Smooth muscle cell (in vitro differentiated cells): ENCODE measurements at regions not wholly inside any gene's neighbourhood (a gene's known extent, or its start where the extent isn't known, plus 50 kb on each side); places are given as distances from the start of the nearest gene placed in this dataset.

ENCODE experiments used
- DNase-seq: peaks from one replicate; lab custom pipeline; 2025; ENCODE audit not compliant: unreplicated experiment; lab: John Stamatoyannopoulos, UW
- H2AFZ ChIP-seq: fragments of 200-600 bp; sonication (generic); 2 replicates; pipeline ENCODE4 v1.6.0; 2016; ENCODE audit warnings: antibody characterized with exemption, low read depth, mild to moderate bottlenecking
- H3F3A ChIP-seq: fragments of 200-600 bp; sonication (generic); 2 replicates; pipeline ENCODE4 v1.6.0; 2017; ENCODE audit warnings: antibody characterized with exemption, low read depth
- H3K27ac ChIP-seq: fragments of 200-600 bp; sonication (generic); 2 replicates; pipeline ENCODE4 v1.5.1; 2016; ENCODE audit warnings: low read depth, mild to moderate bottlenecking
- H3K27me3 ChIP-seq: fragments of 200-600 bp; sonication (generic); 2 replicates; pipeline ENCODE4 v1.6.1; 2016; ENCODE audit warnings: low read depth, mild to moderate bottlenecking
- H3K36me3 ChIP-seq: fragments of 200-600 bp; sonication (generic); 2 replicates; pipeline ENCODE4 v1.5.1; 2016; ENCODE audit warnings: low read depth
- H3K4me1 ChIP-seq: fragments of 200-600 bp; sonication (generic); 2 replicates; pipeline ENCODE4 v1.5.1; 2016; ENCODE audit warnings: low read depth
- H3K4me2 ChIP-seq: fragments of 200-600 bp; sonication (generic); 2 replicates; pipeline ENCODE4 v1.6.0; 2016; ENCODE audit warnings: mild to moderate bottlenecking
- H3K4me3 ChIP-seq: fragments of 200-600 bp; sonication (generic); 2 replicates; pipeline ENCODE4 v1.5.1; 2016; ENCODE audit warnings: mild to moderate bottlenecking
- H3K79me2 ChIP-seq: fragments of 200-600 bp; sonication (generic); 2 replicates; pipeline ENCODE4 v1.6.0; 2016; ENCODE audit warnings: low read depth, mild to moderate bottlenecking
- H3K9ac ChIP-seq: fragments of 200-600 bp; sonication (generic); 2 replicates; pipeline ENCODE4 v1.6.0; 2016; ENCODE audit warnings: low read depth
- H3K9me3 ChIP-seq: fragments of 200-600 bp; sonication (generic); replicated peaks from 2 replicates; pipeline ENCODE4 v1.5.1; 2016; ENCODE audit warnings: low read depth
- H4K20me1 ChIP-seq: fragments of 200-600 bp; sonication (generic); 2 replicates; pipeline ENCODE4 v1.6.0; 2016; ENCODE audit warnings: low read depth
- WGBS: methylation state at CpG from one replicate; pipeline ENCODE4 v1.1.7; 2016; ENCODE audit warnings: low lambda C conversion rate; 5-methylcytosine and 5-hydroxymethylcytosine counted together
- TF ChIP-seq, protein P1 (sequence below): fragments of 200-600 bp; sonication (generic); IDR thresholded peaks from 2 replicates; pipeline ENCODE4 v1.5.1; 2017; ENCODE audit warnings: borderline replicate concordance, mild to moderate bottlenecking, antibody characterized with exemption; ENCODE audit not compliant: insufficient read depth, poor library complexity, severe bottlenecking

DNA sequence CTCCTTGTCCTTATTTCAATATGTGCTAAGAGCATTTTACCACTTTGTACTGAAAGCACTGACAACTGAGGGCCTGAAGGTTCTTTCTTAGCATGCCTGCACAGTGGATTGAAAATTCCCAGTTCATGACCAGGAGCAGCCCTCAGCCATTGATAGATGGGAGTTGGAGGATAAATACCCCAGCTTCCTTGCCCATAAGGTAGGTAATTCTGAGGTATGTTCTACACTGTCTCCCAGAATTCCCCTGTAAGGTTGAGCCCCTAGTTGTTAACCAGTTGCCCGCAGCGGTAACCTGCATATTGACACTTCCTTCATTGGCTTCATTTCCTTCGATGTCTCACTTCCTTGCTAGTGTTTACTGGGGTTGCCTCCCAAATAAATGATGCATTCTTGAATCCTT lies 162.0 kb downstream of the CDC5L start:
- 100% methylated on average over 3 of the region's 3 CpGs for WGBS
- no peak overlapping the region for H2AFZ ChIP-seq
- no peaks in the 10 kb centered on the region for H3K79me2 ChIP-seq
- H3K4me2 ChIP-seq = no peak overlapping the region
- H3K9ac ChIP-seq = no peak overlapping the region
- no peaks in the 10 kb centered on the region for H4K20me1 ChIP-seq
- H3K36me3 ChIP-seq = no peaks in the 10 kb centered on the region
- TF ChIP-seq, protein P1, sequence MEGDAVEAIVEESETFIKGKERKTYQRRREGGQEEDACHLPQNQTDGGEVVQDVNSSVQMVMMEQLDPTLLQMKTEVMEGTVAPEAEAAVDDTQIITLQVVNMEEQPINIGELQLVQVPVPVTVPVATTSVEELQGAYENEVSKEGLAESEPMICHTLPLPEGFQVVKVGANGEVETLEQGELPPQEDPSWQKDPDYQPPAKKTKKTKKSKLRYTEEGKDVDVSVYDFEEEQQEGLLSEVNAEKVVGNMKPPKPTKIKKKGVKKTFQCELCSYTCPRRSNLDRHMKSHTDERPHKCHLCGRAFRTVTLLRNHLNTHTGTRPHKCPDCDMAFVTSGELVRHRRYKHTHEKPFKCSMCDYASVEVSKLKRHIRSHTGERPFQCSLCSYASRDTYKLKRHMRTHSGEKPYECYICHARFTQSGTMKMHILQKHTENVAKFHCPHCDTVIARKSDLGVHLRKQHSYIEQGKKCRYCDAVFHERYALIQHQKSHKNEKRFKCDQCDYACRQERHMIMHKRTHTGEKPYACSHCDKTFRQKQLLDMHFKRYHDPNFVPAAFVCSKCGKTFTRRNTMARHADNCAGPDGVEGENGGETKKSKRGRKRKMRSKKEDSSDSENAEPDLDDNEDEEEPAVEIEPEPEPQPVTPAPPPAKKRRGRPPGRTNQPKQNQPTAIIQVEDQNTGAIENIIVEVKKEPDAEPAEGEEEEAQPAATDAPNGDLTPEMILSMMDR = no peak
- no peak overlapping the region for H3K27ac ChIP-seq
- no peaks in the 10 kb centered on the region for H3K9me3 ChIP-seq
- H3K4me3 ChIP-seq = no peak overlapping the region
- no peaks in the 10 kb centered on the region for H3F3A ChIP-seq
- H3K27me3 ChIP-seq = peaks cover 4% of the 10 kb centered on the region
- no peak for DNase-seq
- no peaks in the 10 kb centered on the region for H3K4me1 ChIP-seq

DNA sequence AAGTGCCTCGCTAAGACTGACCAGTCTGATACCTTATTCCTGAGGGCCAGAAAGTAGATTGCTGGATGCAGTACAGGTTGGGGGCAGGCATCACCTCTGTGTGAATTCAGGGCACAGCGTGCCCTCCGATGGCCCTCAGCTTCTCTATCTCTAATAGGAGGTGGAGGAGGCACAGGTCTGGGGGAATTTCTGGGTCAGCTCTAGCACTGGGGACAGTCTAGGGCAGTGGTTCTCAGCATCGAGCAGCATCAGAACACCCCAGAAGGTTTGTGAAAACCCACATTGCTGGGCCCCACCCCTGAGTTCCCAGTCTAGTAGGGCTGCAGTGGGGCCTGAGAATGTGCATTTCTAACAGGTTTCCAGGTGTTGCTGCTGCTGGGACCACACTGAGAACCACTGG lies 166.7 kb downstream of the CDC5L start:
- Histone ChIP-seq H3K27me3 (peaks cover 4% of the 10 kb centered on the region), H3K4me1 (peaks cover 1% of the 10 kb centered on the region), H3K9me3 (no peaks in the 10 kb centered on the region), H3K4me3 (no peak overlapping the region), H3K36me3 (no peaks in the 10 kb centered on the region), H3K9ac (no peak overlapping the region), H3F3A (no peaks in the 10 kb centered on the region), H3K27ac (no peak overlapping the region), H2AFZ (no peak overlapping the region), H3K79me2 (no peaks in the 10 kb centered on the region), H3K4me2 (no peak overlapping the region), H4K20me1 (no peaks in the 10 kb centered on the region)
- WGBS = 97% methylated on average over 4 of the region's 4 CpGs
- TF ChIP-seq, protein P1 = no peak
- DNase-seq = no peak

DNA sequence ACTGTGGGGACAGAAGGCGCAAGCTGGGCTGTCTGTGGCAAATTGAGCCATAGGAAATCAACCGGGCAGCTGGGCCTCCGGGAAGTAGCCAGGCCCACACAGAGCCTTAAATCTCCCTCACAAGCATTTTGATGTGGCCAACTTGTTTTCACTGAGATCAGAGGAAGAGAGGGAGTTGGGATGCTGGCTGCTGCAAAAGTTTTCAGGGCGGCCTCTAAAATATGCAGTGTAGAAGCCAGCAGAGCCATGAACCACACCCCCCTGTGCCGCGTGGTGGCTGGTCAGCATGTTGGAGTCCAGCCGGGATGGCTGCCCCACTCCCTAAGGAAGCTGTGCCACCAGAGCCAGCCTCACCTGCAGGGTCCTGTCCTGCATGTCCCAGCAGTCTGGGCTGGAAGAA lies 167.4 kb downstream of the CDC5L start:
- Histone ChIP-seq H3K4me3 (no peak overlapping the region), H3F3A (no peaks in the 10 kb centered on the region), H3K79me2 (no peaks in the 10 kb centered on the region), H3K27me3 (peaks cover 4% of the 10 kb centered on the region), H2AFZ (no peak overlapping the region), H4K20me1 (no peaks in the 10 kb centered on the region), H3K9ac (no peak overlapping the region), H3K27ac (no peak overlapping the region), H3K36me3 (no peaks in the 10 kb centered on the region), H3K9me3 (no peaks in the 10 kb centered on the region), H3K4me1 (peaks cover 3% of the 10 kb centered on the region), H3K4me2 (no peak overlapping the region)
- TF ChIP-seq, protein P1 = no peak
- 69% methylated on average over 7 of the region's 7 CpGs for WGBS
- no peak for DNase-seq

DNA sequence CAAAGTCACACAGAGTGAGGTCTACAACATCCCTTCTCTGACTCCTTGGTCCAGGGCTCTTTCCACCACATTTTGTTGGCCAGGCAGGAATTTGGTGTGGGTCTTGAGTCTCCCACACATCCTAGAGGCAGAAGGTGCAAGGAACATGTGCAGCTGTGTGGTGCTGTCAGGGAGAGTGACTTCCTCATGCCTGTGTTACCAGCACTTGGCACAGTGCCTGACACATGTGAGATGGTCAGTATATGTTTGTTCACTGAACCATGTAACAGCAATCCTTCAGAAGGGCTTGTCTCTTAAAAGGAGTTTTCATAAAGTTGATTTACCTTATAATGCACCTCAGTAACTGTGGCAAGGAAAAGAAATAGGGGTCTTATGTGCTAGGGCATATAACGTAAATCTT lies 168.5 kb downstream of the CDC5L start:
- no peaks in the 10 kb centered on the region for H4K20me1 ChIP-seq
- H3K27ac ChIP-seq = no peak overlapping the region
- H3K9ac ChIP-seq = no peak overlapping the region
- no peak for DNase-seq
- no peaks in the 10 kb centered on the region for H3K27me3 ChIP-seq
- no peak overlapping the region for H3K4me2 ChIP-seq
- no peaks in the 10 kb centered on the region for H3F3A ChIP-seq
- H2AFZ ChIP-seq = no peak overlapping the region
- WGBS = 41% methylated on average over 1 of the region's 1 CpG
- no peaks in the 10 kb centered on the region for H3K36me3 ChIP-seq
- TF ChIP-seq, protein P1 = no peak
- H3K4me1 ChIP-seq = peaks cover 3% of the 10 kb centered on the region
- H3K79me2 ChIP-seq = no peaks in the 10 kb centered on the region
- no peaks in the 10 kb centered on the region for H3K9me3 ChIP-seq
- H3K4me3 ChIP-seq = no peak overlapping the region
